HG03354 (cell line): ENCODE measurements at regions not wholly inside any gene's neighbourhood (a gene's known extent, or its start where the extent isn't known, plus 50 kb on each side); places are given as distances from the start of the nearest gene placed in this dataset.
"Not testable (repeated sequence)": the region's sequence is repeated elsewhere in the genome, so short reads cannot be mapped to it uniquely, and the experiment has no call there.

ENCODE experiments used
- ATAC-seq: cut with Tn5 transposase; IDR thresholded peaks from one replicate; pipeline ENCODE4 v1.9.1; 2021; ENCODE audit warnings: mild to moderate bottlenecking; ENCODE audit not compliant: unreplicated experiment, poor library complexity, severe bottlenecking

DNA sequence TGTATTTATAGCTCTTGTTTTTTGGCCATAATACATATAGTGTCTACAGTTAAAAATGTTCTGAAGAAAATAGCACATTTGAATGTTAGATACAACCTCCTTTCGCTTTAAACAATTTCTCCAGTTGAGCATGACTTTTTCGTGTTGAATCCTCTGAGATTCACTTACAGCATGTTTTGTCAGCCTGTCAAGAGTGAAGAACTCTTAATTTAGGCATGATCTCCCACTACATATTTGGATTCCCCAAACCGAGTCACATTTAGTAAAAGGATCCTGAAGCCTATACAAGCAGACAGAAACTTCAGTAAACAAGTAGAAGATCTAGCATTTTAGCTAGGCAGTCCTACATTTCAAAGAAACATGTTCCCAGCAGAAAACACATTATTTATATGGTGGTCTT lies 796.6 kb downstream of the MCTP2 start:
- no peak for ATAC-seq

GRCh38 chr15:95032156-95032555 lies 800.8 kb downstream of the MCTP2 start:
- ATAC-seq: no peak

- ATAC-seq: no peak
These were observed 803.7 kb downstream of the MCTP2 start for GRCh38 chr15:95035106-95035505.

GRCh38 chr15:95041297-95041696 lies 809.9 kb downstream of the MCTP2 start:
- no peak for ATAC-seq

DNA sequence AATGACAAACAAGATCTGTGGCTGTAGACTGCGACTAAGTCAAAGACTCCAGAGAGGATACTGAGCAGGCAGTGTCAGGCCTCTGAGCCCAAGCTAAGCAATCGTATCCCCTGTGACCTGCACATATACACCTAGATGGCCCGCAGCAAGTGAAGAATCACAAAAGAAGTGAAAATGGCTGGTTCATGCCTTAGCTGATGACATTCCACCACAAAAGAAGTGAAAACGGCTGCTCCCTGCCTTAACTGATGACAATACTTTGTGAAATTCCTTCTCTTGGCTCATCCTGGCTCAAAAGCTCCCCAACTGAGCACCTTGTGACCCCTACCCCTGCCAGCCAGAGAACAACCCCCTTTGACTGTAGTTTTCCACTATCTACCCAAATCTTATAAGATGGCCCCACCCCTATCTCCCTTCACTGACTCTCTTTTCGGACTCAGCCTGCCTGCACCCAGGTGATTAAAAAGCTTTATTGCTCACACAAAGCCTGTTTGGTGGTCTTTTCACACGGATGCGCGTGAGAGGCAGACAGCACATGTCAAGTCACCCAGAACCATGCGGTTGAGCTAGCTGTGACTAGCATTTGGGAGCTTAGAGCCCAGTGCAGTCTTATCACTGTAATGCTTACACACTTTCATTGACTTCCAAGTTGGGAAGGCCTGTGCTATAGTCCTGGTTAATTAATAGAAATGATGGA lies 812.0 kb downstream of the MCTP2 start:
- ATAC-seq: not testable (repeated sequence)

- no peak for ATAC-seq
These were observed 812.6 kb downstream of the MCTP2 start for GRCh38 chr15:95043933-95044313.

DNA sequence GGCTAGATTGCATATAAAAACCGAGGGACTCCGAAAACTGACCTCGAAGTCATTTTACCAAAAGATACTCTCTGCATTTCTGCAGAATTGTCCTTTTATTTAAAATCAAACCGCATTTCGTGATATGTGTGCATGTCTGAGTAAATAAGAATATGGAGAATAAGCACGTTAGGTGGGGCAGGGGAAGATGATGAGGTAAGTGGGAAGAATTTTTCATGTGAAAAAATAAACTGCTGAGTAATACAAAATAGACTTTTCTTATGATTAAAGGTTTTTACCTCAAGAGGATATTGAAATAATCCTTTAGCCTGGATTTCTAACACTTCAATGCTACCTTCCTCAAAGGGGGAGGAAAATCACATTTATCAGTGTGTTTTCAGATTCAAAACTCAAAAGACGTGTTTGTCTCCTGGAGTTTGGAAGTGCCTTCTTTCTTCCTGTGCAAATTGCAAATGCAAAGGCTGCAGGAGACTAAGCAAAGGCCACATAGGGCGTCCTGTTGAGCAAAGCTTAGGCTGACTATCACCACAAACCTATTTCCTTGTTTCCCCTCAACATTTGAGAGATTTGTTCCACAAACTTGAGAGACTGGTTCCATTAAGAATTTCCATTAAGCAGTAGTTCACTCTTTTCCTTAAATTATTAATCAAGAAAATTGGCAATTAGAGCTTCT lies 813.5 kb downstream of the MCTP2 start:
- ATAC-seq: no peak

GRCh38 chr15:95051861-95052260 lies 820.5 kb downstream of the MCTP2 start:
- ATAC-seq: no peak

- ATAC-seq: no peak
These were observed 828.1 kb downstream of the MCTP2 start for GRCh38 chr15:95059346-95059905.

DNA sequence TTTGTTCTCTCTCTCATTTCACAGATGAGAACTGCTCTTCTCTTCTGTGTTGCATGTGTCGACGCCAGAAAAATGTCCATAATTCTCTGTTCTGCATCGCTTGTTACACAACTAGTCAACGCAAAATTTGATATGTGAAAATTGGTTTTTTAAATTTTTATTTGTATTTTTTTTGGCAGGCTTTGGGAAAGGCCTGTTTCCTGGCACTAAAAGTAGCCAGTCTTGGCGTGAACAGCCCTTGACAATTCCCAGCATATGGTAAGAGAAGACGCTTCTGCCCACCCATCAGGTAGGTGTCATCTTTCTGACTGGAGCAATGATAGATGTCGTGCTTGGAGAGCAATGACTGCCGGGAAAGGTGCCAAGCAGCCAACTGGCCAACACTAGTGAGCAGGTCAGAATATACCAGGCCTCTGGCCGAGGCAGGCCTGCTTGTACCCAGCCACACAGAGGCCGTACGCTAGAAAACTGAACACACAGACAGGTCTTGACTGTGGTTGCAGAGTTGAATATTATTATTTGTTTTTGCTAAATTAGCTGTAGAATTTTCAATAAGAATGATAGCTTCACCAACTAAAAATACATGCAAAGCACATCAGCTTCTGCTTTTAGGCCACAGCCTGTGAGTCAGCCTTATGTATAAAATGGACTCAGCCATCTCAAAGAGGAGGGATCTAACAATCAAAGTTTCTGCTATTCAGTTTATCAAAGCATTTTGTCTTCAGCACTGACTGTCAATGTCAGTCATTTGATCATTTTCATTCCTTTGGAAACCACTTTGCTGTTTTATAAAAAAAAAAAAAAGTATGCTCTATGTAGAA lies 837.5 kb downstream of the MCTP2 start:
- no peak for ATAC-seq

DNA sequence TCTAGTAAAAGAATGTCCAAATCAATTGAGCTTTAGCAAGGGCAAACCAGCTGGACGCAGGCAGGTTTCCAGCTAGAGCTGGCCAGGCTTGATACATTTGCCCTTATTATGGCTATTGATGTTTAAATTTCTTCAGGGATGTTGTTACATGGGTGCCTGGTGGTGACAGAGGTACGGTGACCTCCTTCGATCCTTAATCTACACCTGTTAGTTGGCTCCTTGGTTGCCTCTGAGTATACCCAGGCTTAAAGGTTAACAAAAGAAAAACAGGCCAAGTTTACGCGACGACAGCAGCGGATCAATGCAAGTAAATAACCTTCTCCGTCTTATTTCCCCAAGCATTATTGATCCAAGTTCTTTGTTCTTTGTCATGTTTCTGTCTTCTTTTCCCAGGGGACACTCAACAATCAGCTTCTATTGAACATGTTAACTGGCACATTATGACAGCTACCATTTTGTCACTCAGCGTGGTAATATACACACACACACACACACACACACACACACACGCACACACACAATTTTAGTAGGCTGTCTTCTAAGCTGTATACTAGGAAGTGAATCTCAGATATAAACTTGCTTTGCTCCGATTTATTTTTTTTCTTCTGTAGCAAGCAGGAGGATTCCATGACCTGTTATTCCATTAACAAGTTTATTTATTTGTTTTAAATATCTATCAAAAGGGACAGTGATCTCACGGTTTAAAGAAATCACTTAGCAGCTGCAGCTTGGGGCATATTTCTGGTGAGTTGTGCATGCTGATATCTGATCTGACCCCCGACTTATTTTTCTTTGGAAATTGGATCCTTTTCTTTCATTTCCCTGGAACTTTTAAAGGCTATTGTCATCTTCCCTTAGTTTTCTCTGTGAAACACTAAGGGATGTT lies 844.7 kb downstream of the MCTP2 start:
- ATAC-seq: no peak

DNA sequence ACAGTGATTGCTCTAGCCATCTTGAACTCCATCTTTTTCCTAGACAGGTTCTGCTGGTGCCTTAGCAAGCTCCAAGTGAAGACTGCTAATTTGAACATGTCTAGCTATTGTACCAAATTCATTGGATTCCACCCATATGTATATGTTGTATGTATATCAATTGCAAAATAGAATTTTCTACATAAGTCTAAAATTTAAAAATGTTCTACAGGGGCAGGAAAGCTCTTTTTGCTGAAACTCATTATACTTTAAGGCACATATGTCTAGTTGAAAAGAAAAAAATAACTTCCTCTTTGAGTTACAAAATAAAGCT lies 845.3 kb downstream of the MCTP2 start:
- ATAC-seq: no peak

- ATAC-seq: no peak
These were observed 846.6 kb downstream of the MCTP2 start for GRCh38 chr15:95078003-95078402.

GRCh38 chr15:95080228-95080627 lies 848.9 kb downstream of the MCTP2 start:
- ATAC-seq: not testable (repeated sequence)

DNA sequence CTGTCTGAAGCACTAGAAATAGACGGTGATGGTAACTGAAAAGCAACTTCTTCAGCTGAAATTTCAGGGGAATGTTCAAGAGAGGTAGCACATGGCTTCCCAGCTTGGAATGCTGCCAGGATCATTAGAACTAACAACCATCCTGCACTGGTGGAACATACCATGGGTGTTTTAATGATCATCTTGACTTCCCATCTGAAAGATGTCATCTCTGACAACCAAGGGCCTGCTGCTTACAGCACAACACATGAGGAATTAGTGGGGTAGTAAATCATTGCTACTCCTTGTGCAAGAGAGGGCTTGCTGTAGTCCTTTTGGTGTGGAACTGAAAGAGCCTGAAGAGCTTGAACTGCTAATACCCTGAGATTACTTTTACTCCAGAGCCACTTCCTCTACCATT lies 853.7 kb downstream of the MCTP2 start:
- no peak for ATAC-seq

DNA sequence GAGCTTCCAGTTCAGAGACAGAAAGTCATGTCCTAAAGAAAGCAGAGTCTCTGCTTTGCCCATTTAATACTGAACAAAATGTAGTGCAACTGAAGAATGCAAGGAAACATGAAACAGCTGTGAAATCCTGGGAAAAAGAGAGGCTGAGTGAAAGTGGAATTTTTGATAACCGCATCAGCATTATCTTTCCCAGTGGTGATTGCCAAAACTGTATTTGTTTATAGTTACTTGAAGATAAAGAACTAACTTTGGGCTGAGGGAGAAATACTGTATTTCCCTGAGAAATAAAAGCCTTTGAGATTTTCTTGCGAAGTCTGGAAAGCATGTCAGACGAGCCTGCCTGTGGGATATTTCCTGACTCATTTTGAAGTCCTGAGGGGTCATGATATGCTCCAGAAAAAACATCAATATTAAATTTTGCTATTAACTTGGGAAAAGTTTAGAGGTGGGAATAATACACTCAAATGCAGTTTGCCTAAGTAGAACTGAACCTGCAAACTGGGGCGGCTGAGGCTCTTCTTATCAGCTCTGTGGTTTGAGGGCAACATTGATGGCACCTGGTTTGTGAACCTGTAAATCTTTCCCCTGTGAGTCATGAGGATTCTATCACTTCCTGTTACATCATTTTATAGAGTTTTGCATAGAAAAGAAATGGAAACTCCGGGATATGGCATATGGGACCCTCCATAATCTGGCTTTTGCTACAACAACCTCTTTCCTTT lies 855.3 kb downstream of the MCTP2 start:
- ATAC-seq: no peak

DNA sequence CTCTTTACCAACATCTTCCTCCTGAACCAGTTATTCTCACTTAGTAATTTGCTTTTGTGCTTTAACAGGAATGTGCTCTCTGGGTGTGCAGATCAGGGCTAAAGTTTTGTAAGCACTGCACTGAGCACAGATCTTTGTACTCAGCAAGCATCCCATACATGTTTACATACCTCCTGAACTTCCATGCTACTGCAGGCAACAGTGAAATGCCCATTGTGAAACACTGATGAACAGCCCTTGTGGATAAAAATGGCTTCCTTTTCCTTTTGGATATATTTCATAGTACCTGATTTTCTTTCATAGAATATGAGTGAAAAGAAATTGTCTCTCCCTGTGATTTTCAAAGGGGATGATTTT lies 855.9 kb downstream of the MCTP2 start:
- no peak for ATAC-seq

GRCh38 chr15:95091444-95091843 lies 860.1 kb downstream of the MCTP2 start:
- ATAC-seq: no peak

DNA sequence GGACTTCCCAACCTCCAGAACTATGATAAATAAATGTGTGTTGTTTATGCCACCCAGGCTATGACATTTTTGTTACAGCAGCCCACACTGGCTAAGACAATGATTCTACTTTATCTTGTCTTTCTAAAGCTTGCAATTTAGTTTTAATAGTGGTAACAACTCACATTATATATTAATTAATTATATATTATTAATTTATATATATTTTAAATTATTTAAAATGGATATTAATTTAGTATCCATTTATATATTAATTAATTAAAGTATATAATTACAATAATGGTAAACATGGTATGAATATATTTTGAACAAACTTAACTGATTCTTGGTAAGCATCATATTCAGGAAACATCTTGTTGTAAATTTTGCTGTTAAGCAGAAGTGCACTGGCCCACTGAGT lies 863.9 kb downstream of the MCTP2 start:
- no peak for ATAC-seq
